SK-N-MC (cell line): ENCODE measurements at regions not wholly inside any gene's neighbourhood (a gene's known extent, or its start where the extent isn't known, plus 50 kb on each side); places are given as distances from the start of the nearest gene placed in this dataset.

Source experiments
- DNase-seq: peaks from one replicate; pipeline ENCODE4 v3.0.0-alpha.2; 2011; ENCODE audit warnings: low read depth, low spot score
- H3K27ac ChIP-seq: fragments of 200-600 bp; sonication (generic); 2 replicates; pipeline ENCODE4 v1.5.1; 2016; ENCODE audit warnings: mixed run types
- H3K36me3 ChIP-seq: fragments of 200-600 bp; sonication (generic); 2 replicates; pipeline ENCODE4 v1.6.1; 2017; ENCODE audit warnings: antibody characterized with exemption, low read length, mixed read lengths; ENCODE audit not compliant: insufficient read depth
- H3K4me3 ChIP-seq: fragments of 200-600 bp; sonication (generic); 2 replicates; pipeline ENCODE4 v1.5.1; 2016
- H3K9ac ChIP-seq: fragments of 200-600 bp; sonication (generic); 2 replicates; pipeline ENCODE4 v1.8.0; 2017; ENCODE audit warnings: mixed run types, mixed read lengths; ENCODE audit not compliant: insufficient read length
- H3K9me3 ChIP-seq: fragments of 200-600 bp; sonication (generic); 2 replicates; pipeline ENCODE4 v1.6.1; 2017; ENCODE audit warnings: low read depth, mild to moderate bottlenecking, antibody characterized with exemption, low read length, moderate library complexity, mixed read lengths
- EZH2 ChIP-seq: fragments of 200-600 bp; sonication (generic); IDR thresholded peaks from one replicate; pipeline ENCODE4 v1.6.1; 2017; ENCODE audit warnings: antibody characterized with exemption
- FOXP2 ChIP-seq: optimal IDR thresholded peaks from 2 replicates; pipeline ENCODE3; 2011; ENCODE audit warnings: mild to moderate bottlenecking, moderate library complexity; ENCODE audit not compliant: insufficient read depth; ENCODE audit errors: extremely low read length, control extremely low read depth
- POLR2AphosphoS5 ChIP-seq: IDR thresholded peaks from 2 replicates; pipeline ENCODE4 v1.6.1; 2012; ENCODE audit warnings: mild to moderate bottlenecking, low read depth, low read length, borderline replicate concordance

- DNase-seq: no peak
- H3K4me3 ChIP-seq: no peak overlapping the region
- no peak overlapping the region for H3K9ac ChIP-seq
- TF ChIP-seq POLR2AphosphoS5: no peak
- no peak for TF ChIP-seq EZH2
- TF ChIP-seq FOXP2: no peak
- no peak overlapping the region for H3K27ac ChIP-seq
- no peaks in the 10 kb centered on the region for H3K36me3 ChIP-seq
- no peaks in the 10 kb centered on the region for H3K9me3 ChIP-seq
These were observed 391.5 kb upstream of the DACH1 start for GRCh38 chr13:72258340-72258981.

GRCh38 chr13:72255908-72256307 is 388.9 kb upstream of the DACH1 start:
- no peak overlapping the region for H3K9ac ChIP-seq
- no peaks in the 10 kb centered on the region for H3K9me3 ChIP-seq
- no peak overlapping the region for H3K27ac ChIP-seq
- no peaks in the 10 kb centered on the region for H3K36me3 ChIP-seq
- DNase-seq: no peak
- H3K4me3 ChIP-seq: no peak overlapping the region
- TF ChIP-seq FOXP2 (no peak), EZH2 (no peak), POLR2AphosphoS5 (no peak)

GRCh38 chr13:72253754-72254153 is 386.8 kb upstream of the DACH1 start:
- Histone ChIP-seq H3K36me3 (no peaks in the 10 kb centered on the region), H3K4me3 (no peak overlapping the region), H3K9me3 (no peaks in the 10 kb centered on the region), H3K9ac (no peak overlapping the region), H3K27ac (no peak overlapping the region)
- no peak for TF ChIP-seq FOXP2
- no peak for TF ChIP-seq EZH2
- TF ChIP-seq POLR2AphosphoS5: no peak
- no peak for DNase-seq

GRCh38 chr13:72246396-72246795 is 379.4 kb upstream of the DACH1 start:
- H3K9ac ChIP-seq: no peak overlapping the region
- TF ChIP-seq POLR2AphosphoS5 (no peak), EZH2 (no peak), FOXP2 (no peak)
- no peak overlapping the region for H3K4me3 ChIP-seq
- no peaks in the 10 kb centered on the region for H3K9me3 ChIP-seq
- no peaks in the 10 kb centered on the region for H3K36me3 ChIP-seq
- no peak for DNase-seq
- no peak overlapping the region for H3K27ac ChIP-seq

- DNase-seq: no peak
- Histone ChIP-seq H3K9ac (no peak overlapping the region), H3K9me3 (no peaks in the 10 kb centered on the region), H3K36me3 (no peaks in the 10 kb centered on the region), H3K27ac (no peak overlapping the region), H3K4me3 (no peak overlapping the region)
- TF ChIP-seq EZH2 (no peak), FOXP2 (no peak), POLR2AphosphoS5 (no peak)
These were observed 377.8 kb upstream of the DACH1 start for GRCh38 chr13:72244788-72245187.

GRCh38 chr13:72230131-72230530 is 363.1 kb upstream of the DACH1 start:
- H3K36me3 ChIP-seq: no peaks in the 10 kb centered on the region
- no peaks in the 10 kb centered on the region for H3K9me3 ChIP-seq
- TF ChIP-seq FOXP2 (no peak), POLR2AphosphoS5 (no peak), EZH2 (no peak)
- H3K9ac ChIP-seq: no peak overlapping the region
- no peak overlapping the region for H3K4me3 ChIP-seq
- DNase-seq: no peak
- H3K27ac ChIP-seq: no peak overlapping the region

- DNase-seq: no peak
- no peak for TF ChIP-seq POLR2AphosphoS5
- TF ChIP-seq FOXP2: no peak
- TF ChIP-seq EZH2: no peak
- Histone ChIP-seq H3K4me3 (no peak overlapping the region), H3K27ac (no peak overlapping the region), H3K9ac (no peak overlapping the region), H3K9me3 (no peaks in the 10 kb centered on the region), H3K36me3 (no peaks in the 10 kb centered on the region)
These were observed 362.1 kb upstream of the DACH1 start for GRCh38 chr13:72229067-72229466.

GRCh38 chr13:72221276-72221962 is 354.4 kb upstream of the DACH1 start:
- Histone ChIP-seq H3K36me3 (no peaks in the 10 kb centered on the region), H3K4me3 (no peak overlapping the region), H3K27ac (no peak overlapping the region), H3K9ac (no peak overlapping the region), H3K9me3 (no peaks in the 10 kb centered on the region)
- no peak for DNase-seq
- TF ChIP-seq POLR2AphosphoS5 (no peak), EZH2 (no peak)

- no peaks in the 10 kb centered on the region for H3K36me3 ChIP-seq
- H3K9ac ChIP-seq: no peak overlapping the region
- no peak overlapping the region for H3K4me3 ChIP-seq
- H3K27ac ChIP-seq: no peak overlapping the region
- no peak for TF ChIP-seq FOXP2
- no peak for TF ChIP-seq EZH2
- no peak for TF ChIP-seq POLR2AphosphoS5
- no peaks in the 10 kb centered on the region for H3K9me3 ChIP-seq
- DNase-seq: no peak
These were observed 352.0 kb upstream of the DACH1 start for GRCh38 chr13:72218966-72219365.
